Erythroblast (primary cell): ENCODE measurements at regions not wholly inside any gene's neighbourhood (a gene's known extent, or its start where the extent isn't known, plus 50 kb on each side); places are given as distances from the start of the nearest gene placed in this dataset.
"Not testable (repeated sequence)": the region's sequence is repeated elsewhere in the genome, so short reads cannot be mapped to it uniquely, and the experiment has no call there.

ENCODE experiments used
- GATA1 ChIP-seq: IDR thresholded peaks from 2 replicates; pipeline ENCODE4 v1.6.1; 2011; ENCODE audit warnings: low read depth, mild to moderate bottlenecking, control low read depth, low read length, moderate library complexity
- POLR2A ChIP-seq: IDR thresholded peaks from 2 replicates; pipeline ENCODE4 v1.6.1; 2011; ENCODE audit warnings: mild to moderate bottlenecking, low read length

- not testable (repeated sequence) for TF ChIP-seq POLR2A, GATA1
Observed at GRCh38 chr1:90281886-90282285, 287.0 kb downstream of the ZNF326 start.
